GM21529 (cell line): ENCODE measurements at regions not wholly inside any gene's neighbourhood (a gene's known extent, or its start where the extent isn't known, plus 50 kb on each side); places are given as distances from the start of the nearest gene placed in this dataset.
"Not testable (repeated sequence)": the region's sequence is repeated elsewhere in the genome, so short reads cannot be mapped to it uniquely, and the experiment has no call there.

ENCODE experiments used
- ATAC-seq: cut with Tn5 transposase; IDR thresholded peaks from one replicate; pipeline ENCODE4 v1.9.1; 2021; ENCODE audit not compliant: unreplicated experiment

DNA sequence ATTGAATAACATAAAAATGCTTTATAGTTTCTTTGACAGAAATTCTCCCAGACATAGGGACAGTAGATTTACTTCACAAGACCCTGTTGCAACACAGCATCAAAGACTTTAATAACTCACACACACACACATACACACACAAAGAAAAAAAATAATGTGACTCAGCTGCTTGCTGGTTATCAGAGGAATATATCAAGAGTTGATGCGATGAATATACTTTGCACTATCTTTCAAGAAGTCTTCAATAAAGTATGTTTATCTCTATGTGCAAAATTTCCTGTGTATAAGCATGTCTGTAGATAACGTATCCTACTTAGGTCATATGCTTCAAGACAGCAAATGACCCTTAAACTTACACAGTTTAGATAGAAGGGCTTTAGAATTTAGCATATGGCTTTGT is 243.1 kb downstream of the ARL4A start:
- no peak for ATAC-seq

DNA sequence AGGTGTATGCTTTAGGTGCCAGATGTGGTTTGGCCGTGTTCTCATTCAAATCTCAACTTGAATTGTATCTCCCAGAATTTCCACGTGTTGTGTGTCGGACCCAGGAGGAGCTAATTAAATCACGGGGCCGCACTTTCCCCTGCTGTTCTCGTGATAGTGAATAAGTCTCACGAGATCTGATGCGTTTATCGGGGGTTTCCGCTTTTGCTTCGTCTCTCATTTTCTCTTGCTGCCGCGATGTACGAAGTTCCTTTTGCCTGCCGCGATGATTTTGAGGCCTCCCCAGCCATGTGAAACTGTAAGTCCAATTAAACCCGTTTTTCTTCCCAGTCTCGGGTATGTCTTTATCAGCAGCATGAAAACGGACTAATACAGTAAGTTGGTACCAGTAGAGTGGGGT is 244.0 kb downstream of the ARL4A start:
- not testable (repeated sequence) for ATAC-seq

DNA sequence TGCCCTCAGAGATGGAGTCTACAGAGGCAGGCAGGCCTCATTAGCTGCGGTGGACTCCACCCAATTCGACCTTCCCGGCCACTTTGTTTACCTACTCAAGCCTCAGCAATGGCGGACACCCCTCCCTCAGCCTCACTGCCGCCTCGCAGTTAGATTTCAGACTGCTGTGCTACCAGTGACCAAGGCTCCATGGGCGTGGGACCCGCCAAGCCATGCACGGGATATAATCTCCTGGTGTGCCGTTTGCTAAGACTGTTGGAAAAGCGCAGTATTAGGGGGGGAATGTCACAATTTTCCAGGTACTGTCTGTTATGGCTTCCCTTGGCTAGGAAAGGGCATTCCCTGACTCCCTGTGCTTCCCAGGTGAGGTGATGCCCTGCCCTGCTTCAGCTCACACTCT is 252.3 kb downstream of the ARL4A start:
- no peak for ATAC-seq

DNA sequence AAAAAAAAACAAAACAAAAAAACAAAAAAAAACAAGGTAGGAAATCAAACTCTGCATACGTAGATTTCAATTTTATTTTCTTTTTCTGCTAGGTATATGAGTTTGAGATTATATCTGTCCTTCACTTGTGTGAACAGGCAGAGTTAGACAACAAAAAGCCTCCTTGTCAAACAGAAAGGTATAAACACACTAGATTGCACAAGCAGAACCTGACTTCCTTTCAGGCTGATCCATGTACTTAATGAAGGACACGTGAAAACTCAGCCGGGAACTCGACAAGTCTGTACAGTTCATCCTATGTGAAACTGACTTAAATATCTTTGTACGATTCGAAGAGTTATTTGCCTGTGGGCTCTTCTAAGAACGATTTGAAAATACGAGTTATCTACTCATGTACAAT is 254.1 kb downstream of the ARL4A start:
- no peak for ATAC-seq

- ATAC-seq: no peak
Measured at GRCh38 chr7:12942609-12943008, 255.2 kb downstream of the ARL4A start.

DNA sequence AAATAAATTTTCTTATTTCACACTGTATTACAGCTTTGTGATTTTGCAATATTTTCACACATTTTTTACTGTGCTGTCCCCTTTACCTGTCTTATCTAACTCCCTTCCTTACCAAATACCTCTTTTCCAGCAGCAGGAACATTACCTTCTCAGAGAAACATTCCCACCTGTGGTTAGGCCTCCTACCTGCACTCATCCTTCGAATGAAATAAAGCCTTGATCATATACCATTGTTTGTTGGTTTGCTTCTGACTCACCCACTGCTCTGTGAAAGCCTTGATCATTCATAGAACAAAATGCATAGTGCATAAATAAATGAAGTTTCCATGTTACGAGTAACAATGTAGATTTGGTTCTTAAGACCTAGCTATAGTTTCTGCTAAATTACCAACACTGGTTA is 256.3 kb downstream of the ARL4A start:
- ATAC-seq: no peak

- no peak for ATAC-seq
Measured at GRCh38 chr7:12945901-12946300, 258.5 kb downstream of the ARL4A start.

- no peak for ATAC-seq
Measured at GRCh38 chr7:12947465-12947864, 260.0 kb downstream of the ARL4A start.

DNA sequence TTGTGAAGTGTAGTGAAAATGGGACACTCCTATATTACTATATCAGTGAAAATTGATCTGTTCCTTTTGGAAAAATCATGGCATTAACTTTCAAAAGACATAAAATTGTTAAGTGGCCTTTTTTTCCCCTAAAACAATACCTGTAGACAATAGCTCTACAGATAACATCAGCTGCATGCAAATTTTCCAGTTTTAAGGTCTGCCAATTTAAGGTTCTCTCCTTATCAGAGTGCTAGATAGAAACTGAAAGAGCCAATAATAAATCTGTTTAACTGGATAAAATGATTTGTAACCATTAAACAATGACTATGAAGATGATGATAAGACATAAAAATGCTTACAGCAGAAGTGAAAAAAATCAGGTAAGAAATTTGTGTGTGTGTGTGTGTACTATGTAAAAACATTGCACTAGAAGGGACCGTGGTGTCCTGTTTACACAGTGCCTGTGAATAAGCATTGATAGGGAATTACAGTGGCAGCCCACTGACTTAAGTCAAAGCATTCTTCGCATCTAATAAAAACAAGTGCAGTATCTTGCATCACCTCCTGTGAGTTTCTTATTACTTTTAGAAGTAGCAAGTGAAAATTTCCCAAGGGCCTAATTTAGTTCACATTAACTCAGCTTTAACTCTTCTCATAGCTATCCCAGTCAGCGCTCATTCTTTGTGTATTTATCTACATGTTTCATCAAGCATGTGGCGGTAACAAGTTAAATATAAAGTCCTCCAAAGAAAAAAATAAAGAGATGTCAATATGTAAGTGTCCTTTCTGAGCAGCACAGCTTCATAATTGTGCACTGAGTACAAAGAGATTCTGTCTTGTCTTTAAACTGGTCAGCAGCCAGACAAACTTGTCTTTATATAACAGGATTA is 261.9 kb downstream of the ARL4A start:
- no peak for ATAC-seq

GRCh38 chr7:12951397-12951801 is 264.0 kb downstream of the ARL4A start:
- no peak for ATAC-seq

DNA sequence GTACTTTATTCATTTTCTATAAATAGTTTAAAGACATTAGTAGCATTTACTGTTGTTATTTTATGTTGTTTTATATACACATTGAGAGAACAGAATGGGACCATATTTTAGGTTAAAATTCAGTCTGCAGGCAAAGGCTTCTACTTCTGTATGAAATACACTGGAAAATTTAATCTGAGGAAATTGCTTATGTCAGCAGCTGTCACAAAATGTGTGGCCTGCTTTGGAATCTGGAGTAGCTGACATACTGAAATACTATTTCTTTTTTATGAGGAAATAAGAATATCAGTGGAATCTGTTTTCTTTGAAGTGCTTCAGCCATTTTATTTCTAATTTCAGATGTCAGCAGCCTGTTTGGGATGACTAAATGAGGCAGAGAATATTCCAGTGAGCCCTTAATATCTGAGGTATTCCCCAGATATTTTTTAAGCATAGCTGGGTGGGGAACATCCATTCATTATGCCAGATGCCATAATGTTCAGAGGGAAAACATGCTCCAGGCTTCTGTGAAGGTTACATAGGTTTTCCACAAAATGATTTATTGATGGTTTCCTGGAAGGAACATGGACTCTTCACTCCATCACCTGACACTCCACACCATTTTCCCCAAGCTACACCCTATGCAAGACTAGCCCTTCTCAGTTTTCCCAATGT is 267.1 kb downstream of the ARL4A start:
- no peak for ATAC-seq

DNA sequence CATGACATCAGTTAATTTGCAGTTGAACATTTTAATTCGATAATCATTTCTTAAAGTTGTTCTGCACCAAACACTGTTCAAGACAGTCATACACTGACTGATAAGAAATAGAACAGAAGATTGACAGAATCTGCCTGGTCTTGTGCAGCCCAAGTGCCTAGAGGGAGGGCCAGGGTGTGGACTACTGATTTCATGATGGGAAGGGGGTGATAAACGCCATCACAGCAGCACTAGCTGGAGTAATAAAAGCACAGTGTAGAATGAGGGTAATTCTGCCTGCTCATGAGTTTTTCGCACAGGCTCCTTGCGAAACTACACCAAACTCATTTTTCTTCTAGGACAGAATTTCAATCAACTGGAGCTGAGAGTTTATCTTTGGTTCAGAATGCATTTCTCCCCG is 270.1 kb downstream of the ARL4A start:
- no peak for ATAC-seq

DNA sequence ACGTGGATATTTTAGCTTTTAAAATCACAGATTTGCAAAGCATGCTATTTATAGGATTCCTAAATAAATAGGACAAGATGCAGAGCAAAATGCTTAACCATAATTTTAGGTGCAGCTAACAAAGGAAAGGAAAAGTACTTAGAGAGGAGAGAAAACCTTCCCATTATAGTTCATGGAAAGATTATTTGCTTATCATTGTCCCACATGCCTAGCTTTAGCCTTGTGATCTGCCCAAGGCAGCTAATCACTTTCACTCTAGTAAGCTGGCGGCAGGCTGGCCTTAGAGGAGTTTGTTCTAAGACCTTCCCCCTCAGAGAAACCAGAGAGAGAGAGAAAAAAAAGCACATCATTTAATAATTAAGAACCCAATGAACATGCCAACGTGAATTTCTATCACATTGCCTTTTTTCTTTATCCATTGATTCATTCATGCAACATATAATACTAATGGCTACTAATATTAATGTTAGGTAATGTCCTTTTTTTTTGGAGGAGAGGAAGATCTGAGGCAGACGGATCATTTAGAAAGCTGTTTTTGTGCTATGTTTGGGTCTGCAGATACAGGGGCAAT is 274.6 kb downstream of the ARL4A start:
- no peak for ATAC-seq

DNA sequence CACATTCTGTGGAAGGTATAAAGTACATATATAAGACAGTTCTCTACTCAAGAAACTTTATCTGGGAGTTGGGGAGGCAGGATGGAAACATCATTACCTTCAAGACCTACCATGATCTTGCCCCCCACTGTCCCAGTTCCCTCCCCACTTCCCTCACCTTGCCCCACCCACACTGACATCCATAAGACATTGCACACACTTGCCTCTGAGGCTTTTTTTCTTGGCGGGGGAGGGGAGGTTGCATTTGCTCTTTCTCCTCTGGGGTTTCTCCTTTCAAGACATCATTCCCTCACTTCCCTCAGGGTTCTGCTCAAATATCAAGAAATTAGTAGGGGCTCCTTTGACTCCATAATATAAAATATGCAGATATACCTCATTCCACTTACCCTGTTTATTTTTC is 276.0 kb downstream of the ARL4A start:
- no peak for ATAC-seq

GRCh38 chr7:12964836-12965235 is 277.4 kb downstream of the ARL4A start:
- ATAC-seq: no peak

DNA sequence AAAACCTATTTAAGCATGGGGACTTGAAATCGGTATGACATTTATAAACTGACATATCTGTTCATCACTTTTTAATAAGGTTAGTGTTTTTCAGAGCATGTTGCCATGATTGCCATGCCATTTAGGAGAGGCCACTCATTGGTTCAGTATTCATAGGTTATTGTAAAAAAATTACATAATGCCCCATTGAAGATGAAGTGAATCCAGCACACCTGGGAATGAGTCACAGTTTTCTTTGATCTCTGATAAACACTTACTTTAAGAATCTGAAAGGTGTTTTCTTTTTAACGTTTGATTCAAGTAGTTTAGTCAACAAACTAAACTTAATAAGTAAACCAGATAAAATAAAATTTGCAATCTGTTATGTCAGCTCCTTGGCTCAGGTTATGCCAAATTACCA is 278.3 kb downstream of the ARL4A start:
- no peak for ATAC-seq

DNA sequence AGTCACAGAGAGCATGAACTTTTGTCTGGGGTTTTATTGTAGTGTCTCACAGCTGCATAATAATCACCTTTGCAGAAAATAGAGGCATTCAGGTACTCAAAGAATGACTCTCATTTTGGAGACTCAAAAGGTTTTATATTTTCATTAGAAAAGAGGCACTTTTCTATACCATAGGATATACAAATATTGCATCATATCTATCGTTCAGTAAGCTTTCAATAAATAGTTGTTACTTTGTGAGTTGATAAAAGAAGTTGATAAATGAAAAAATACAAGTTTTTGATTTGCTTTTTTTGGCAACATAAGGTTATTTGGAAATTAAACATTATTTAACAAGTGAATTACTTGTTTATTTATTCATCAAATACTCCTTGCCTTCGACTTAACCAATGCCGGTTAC is 279.9 kb downstream of the ARL4A start:
- no peak for ATAC-seq

- no peak for ATAC-seq
Measured at GRCh38 chr7:12968836-12969422, 281.5 kb downstream of the ARL4A start.

DNA sequence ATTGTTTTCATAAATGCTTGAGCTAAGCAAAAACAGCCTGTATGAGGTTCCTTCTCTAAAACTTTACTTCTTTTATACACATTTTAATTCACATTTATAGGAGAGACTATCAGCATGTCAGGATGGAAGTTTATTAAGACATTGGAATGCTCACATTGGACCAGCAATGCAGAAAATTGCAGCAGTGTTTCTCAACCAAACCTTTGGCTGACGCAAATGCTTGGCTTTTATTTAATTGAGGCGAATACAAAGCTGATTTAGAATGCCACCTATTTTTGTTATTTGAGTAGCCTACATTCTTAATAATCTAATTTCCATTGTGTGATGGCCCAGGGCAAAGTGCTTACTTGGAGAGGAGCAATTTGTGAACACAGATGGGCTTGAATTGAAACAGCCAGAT is 283.2 kb downstream of the ARL4A start:
- ATAC-seq: no peak

GRCh38 chr7:12974451-12975166 is 287.2 kb downstream of the ARL4A start:
- no peak for ATAC-seq

- no peak for ATAC-seq
Measured at GRCh38 chr7:12975412-12975811, 288.0 kb downstream of the ARL4A start.
